22Rv1 (cell line): ENCODE measurements at regions not wholly inside any gene's neighbourhood (a gene's known extent, or its start where the extent isn't known, plus 50 kb on each side); places are given as distances from the start of the nearest gene placed in this dataset.

Experiments used
- CTCF ChIP-seq: fragments of 450-650 bp; IDR thresholded peaks from 2 replicates; pipeline ENCODE4 v1.5.1; 2017; ENCODE audit warnings: mild to moderate bottlenecking
- ZFX ChIP-seq: fragments of 450-650 bp; IDR thresholded peaks from 2 replicates; pipeline ENCODE4 v1.6.1; 2017; ENCODE audit warnings: antibody characterized with exemption, borderline replicate concordance

GRCh38 chr1:168372861-168373371 is 92.2 kb downstream of the TBX19 start:
- TF ChIP-seq CTCF (no peak), ZFX (no peak)
